Mucosa of descending colon (tissue), 3 donors: ENCODE measurements at regions not wholly inside any gene's neighbourhood (a gene's known extent, or its start where the extent isn't known, plus 50 kb on each side); places are given as distances from the start of the nearest gene placed in this dataset.

Experiments
- ATAC-seq: fragments of 200-7000 bp; cut with Tn5 transposase; one replicate; pipeline ENCODE4 v1.9.1; 2020; ENCODE audit warnings: mild to moderate bottlenecking, moderate library complexity
- DNase-seq, 3 donors: peaks; one replicate each; pipeline ENCODE4 v3.0.0-alpha.2; 2020
- H3K36me3 ChIP-seq: fragments of 200-600 bp; one replicate; pipeline ENCODE4 v1.8.0; 2021; ENCODE audit warnings: low read depth, mild to moderate bottlenecking
- H3K4me1 ChIP-seq: fragments of 200-600 bp; one replicate; pipeline ENCODE4 v1.8.0; 2021; ENCODE audit warnings: low read depth, mild to moderate bottlenecking
- H3K4me3 ChIP-seq: fragments of 200-600 bp; one replicate; pipeline ENCODE4 v1.8.0; 2021; ENCODE audit warnings: mild to moderate bottlenecking
- H3K9me3 ChIP-seq: fragments of 200-600 bp; one replicate; pipeline ENCODE4 v1.8.0; 2021; ENCODE audit warnings: mild to moderate bottlenecking
- intact Hi-C, 2 donors: fragments of 100-400 bp; cut with DNase I in 1 of 2; cut with micrococcal nuclease in 1 of 2; formaldehyde crosslinking; loops; one replicate each; pipeline versions ENCODE4 v1.11.0 to v1.11.1; 2022; cut with DNase I, micrococcal nuclease
- TF ChIP-seq, protein P1 (sequence below): fragments of 200-600 bp; IDR thresholded peaks from one replicate; pipeline ENCODE4 v1.8.0; 2022; ENCODE audit warnings: antibody characterized with exemption, mild to moderate bottlenecking
- donor health status: DM: no; HTN: no; CAD: no; lungs with moderate emphysema.
- donor health status: DM: no; HTN: no; CAD: no.
- donor health status: DM: no; HTN: yes; CAD: no.

DNA sequence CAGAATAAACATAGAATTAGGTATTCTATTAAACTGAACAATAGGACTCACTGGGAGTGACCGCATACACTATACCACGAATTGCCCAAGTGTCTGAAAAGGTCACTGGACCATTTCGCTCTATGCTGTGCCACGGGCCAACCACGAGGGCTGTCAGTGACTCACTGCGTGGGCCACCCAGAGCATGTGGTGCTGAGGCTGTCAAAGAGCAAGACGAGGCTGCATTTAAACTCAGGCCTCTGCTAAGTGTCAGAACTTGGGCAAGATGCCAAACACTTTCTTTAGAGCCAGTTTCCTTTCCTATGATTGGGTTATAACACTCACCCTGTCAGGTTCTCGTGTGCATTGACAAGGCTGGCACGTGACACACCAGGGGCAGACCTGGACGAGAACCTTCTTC, 97.5 kb downstream of the SH3YL1 start:
- H3K4me3 ChIP-seq: no peak overlapping the region
- no peaks in the 10 kb centered on the region for H3K36me3 ChIP-seq
- TF ChIP-seq, protein P1, sequence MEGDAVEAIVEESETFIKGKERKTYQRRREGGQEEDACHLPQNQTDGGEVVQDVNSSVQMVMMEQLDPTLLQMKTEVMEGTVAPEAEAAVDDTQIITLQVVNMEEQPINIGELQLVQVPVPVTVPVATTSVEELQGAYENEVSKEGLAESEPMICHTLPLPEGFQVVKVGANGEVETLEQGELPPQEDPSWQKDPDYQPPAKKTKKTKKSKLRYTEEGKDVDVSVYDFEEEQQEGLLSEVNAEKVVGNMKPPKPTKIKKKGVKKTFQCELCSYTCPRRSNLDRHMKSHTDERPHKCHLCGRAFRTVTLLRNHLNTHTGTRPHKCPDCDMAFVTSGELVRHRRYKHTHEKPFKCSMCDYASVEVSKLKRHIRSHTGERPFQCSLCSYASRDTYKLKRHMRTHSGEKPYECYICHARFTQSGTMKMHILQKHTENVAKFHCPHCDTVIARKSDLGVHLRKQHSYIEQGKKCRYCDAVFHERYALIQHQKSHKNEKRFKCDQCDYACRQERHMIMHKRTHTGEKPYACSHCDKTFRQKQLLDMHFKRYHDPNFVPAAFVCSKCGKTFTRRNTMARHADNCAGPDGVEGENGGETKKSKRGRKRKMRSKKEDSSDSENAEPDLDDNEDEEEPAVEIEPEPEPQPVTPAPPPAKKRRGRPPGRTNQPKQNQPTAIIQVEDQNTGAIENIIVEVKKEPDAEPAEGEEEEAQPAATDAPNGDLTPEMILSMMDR: no peak
- no peak for DNase-seq
- ATAC-seq: no peak
- H3K4me1 ChIP-seq: no peaks in the 10 kb centered on the region
- intact Hi-C loops: no loop called here
- H3K9me3 ChIP-seq: no peaks in the 10 kb centered on the region

GRCh38 chr2:165530-165929, 98.3 kb downstream of the SH3YL1 start:
- no peaks in the 10 kb centered on the region for H3K4me1 ChIP-seq
- DNase-seq: no peak
- H3K4me3 ChIP-seq: no peak overlapping the region
- no peaks in the 10 kb centered on the region for H3K36me3 ChIP-seq
- intact Hi-C loops: no loop called here
- TF ChIP-seq, protein P1: no peak
- H3K9me3 ChIP-seq: no peaks in the 10 kb centered on the region
- no peak for ATAC-seq

GRCh38 chr2:162473-163382, 101.1 kb downstream of the SH3YL1 start:
- DNase-seq (peak in 2 of 3 donors; percentile 50 to 66), ATAC-seq (peak; percentile 99)
- Histone ChIP-seq H3K4me1 (no peaks in the 10 kb centered on the region), H3K9me3 (no peaks in the 10 kb centered on the region), H3K4me3 (no peak overlapping the region), H3K36me3 (no peaks in the 10 kb centered on the region)
- TF ChIP-seq, protein P1: no peak
- intact Hi-C loops: no loop called here

DNA sequence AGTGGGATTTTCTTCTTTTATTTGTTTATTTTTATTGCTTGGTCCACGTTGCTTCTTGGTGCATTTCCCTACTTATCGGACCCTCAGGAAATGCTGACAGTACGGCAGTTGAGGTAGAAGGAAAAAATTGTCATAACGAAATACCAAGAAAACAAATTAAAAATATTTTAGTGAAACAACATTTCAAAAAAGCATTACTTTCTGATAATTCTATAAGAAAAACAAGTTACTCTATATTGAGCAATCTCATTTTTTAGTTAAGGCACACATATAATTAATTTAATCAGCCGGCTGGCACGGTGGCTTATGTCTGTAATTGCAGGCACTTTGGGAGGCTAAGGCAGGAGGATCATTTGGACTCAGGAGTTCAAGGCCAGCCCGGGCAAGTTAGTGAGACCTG, 102.1 kb downstream of the SH3YL1 start:
- no peaks in the 10 kb centered on the region for H3K36me3 ChIP-seq
- H3K4me1 ChIP-seq: no peaks in the 10 kb centered on the region
- no peak for DNase-seq
- no peak overlapping the region for H3K4me3 ChIP-seq
- intact Hi-C loops: no loop called here
- TF ChIP-seq, protein P1: no peak
- no peaks in the 10 kb centered on the region for H3K9me3 ChIP-seq
- no peak for ATAC-seq

GRCh38 chr2:151553-152334, 105.4 kb upstream of the FAM110C start:
- Histone ChIP-seq H3K4me1 (no peaks in the 10 kb centered on the region), H3K9me3 (no peaks in the 10 kb centered on the region), H3K36me3 (no peaks in the 10 kb centered on the region), H3K4me3 (no peak overlapping the region)
- DNase-seq (no peak), ATAC-seq (no peak)
- TF ChIP-seq, protein P1: no peak
- intact Hi-C loops: no loop called here
